GM06990 (cell line): ENCODE measurements at regions not wholly inside any gene's neighbourhood (a gene's known extent, or its start where the extent isn't known, plus 50 kb on each side); places are given as distances from the start of the nearest gene placed in this dataset.

Source experiments
- DNase-seq: peaks from one replicate; pipeline ENCODE4 v3.0.0-alpha.2; 2011; ENCODE audit not compliant: insufficient read length; ENCODE audit errors: extremely low read depth
- H3K27me3 ChIP-seq: replicated peaks from 2 replicates; pipeline ENCODE4 v1.6.0; 2011; ENCODE audit warnings: low read length; ENCODE audit not compliant: control insufficient read depth, insufficient read depth
- H3K36me3 ChIP-seq: 2 replicates; pipeline ENCODE4 v1.5.1; 2011; ENCODE audit warnings: low read length; ENCODE audit not compliant: control insufficient read depth, insufficient read depth
- H3K4me3 ChIP-seq: replicated peaks from 2 replicates; pipeline ENCODE4 v1.5.1; 2011; ENCODE audit warnings: low read depth, mild to moderate bottlenecking, control low read depth, low read length
- TF ChIP-seq, protein P1 (sequence below): IDR thresholded peaks from 2 replicates; pipeline ENCODE4 v1.5.1; 2011; ENCODE audit warnings: low read length, control low read depth, mild to moderate bottlenecking, inconsistent platforms; ENCODE audit not compliant: insufficient read depth, poor library complexity, severe bottlenecking

GRCh38 chr20:40961176-40961575, 67.4 kb upstream of the TOP1 start:
- DNase-seq = no peak
- TF ChIP-seq, protein P1, sequence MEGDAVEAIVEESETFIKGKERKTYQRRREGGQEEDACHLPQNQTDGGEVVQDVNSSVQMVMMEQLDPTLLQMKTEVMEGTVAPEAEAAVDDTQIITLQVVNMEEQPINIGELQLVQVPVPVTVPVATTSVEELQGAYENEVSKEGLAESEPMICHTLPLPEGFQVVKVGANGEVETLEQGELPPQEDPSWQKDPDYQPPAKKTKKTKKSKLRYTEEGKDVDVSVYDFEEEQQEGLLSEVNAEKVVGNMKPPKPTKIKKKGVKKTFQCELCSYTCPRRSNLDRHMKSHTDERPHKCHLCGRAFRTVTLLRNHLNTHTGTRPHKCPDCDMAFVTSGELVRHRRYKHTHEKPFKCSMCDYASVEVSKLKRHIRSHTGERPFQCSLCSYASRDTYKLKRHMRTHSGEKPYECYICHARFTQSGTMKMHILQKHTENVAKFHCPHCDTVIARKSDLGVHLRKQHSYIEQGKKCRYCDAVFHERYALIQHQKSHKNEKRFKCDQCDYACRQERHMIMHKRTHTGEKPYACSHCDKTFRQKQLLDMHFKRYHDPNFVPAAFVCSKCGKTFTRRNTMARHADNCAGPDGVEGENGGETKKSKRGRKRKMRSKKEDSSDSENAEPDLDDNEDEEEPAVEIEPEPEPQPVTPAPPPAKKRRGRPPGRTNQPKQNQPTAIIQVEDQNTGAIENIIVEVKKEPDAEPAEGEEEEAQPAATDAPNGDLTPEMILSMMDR = no peak
- Histone ChIP-seq H3K36me3 (no peaks in the 10 kb centered on the region), H3K4me3 (no peak overlapping the region), H3K27me3 (no peaks in the 10 kb centered on the region; the same call in none of the 2 replicates)

DNA sequence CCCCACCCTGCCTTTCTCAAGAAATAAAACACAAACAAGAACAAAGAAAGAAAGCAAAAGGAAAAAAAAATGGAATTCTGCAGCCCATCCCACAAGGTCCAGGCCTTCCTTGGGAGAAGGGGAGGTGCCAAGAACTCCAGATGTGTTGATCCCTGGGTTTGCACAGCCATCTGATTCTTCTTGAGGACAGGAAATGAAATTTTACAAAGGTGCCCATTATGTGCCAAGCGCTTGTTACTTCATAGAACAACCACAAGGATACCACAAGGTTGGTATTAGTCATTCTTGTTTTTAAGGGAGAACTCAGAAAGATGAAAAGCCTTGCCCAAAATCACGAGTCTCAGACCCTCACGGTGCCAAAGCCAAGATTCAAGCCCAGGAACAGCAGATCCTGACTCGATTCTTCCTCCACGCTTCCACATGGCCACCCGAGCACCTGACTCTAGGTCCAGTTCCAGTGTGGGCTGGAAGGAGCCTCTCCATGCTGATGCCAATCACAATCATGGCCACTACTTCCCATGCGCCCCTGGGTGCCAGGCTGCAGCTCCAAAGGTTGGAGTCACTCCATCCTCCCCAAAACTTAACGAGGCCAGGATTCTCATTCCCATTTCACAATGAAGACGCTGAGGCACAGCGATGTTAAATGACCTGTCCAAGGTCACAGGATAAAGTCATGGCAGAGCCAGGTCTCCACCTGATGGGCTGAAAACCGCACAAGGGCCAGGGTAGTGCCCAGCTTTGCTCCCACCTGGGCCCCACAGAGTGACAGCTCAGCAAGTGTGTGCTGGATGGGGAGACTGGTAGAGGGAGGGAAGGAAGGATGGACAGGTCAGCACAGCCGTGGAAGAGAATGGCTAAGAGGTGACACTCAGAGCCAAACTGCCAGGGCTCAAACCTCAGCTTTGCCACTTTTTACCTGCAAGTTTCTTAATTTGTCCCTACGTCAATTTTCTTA, 66.7 kb upstream of the TOP1 start:
- H3K4me3 ChIP-seq = no peak overlapping the region
- H3K36me3 ChIP-seq = no peaks in the 10 kb centered on the region
- DNase-seq = no peak
- TF ChIP-seq, protein P1 = no peak
- no peaks in the 10 kb centered on the region; the same call in none of the 2 replicates for H3K27me3 ChIP-seq

DNA sequence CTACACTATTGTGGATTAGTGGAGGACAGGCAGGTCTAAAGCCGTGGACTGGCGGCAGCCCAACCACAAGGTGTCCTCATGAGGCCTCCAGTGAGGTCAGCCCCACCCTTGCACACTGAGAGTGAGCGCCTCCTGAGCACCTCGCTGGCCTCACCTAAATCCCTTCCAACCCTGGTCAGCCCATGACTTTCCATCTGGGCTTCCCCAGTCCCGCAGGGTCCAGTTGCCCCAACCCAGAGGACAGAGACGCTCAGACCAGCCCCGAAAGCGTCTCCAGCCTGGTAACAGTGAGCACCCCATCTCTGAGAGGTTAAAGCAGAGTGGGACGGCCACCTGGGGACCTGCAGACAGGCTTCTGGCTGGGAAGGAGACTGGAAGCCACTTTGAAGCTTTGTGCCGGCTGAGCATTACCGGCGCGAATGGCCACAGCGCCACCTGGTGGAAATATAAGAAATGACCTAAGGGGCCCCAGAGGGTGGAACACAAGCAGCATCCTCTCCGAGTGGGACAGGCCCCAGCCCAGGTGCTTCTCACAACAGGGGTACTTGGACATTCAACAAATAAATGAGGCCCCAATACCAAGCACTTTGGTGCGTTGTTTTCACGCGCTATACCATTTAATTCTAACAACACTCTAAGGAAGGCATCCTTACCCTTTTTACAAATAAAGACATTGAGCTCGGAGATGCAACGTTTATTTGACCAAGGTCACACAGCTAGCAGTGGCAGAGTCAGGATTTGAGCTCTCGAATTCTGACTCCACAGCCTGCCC, 65.7 kb upstream of the TOP1 start:
- Histone ChIP-seq H3K4me3 (no peak overlapping the region), H3K27me3 (no peaks in the 10 kb centered on the region; the same call in none of the 2 replicates), H3K36me3 (no peaks in the 10 kb centered on the region)
- TF ChIP-seq, protein P1 = peak; percentile 88
- peak; percentile 50 for DNase-seq

DNA sequence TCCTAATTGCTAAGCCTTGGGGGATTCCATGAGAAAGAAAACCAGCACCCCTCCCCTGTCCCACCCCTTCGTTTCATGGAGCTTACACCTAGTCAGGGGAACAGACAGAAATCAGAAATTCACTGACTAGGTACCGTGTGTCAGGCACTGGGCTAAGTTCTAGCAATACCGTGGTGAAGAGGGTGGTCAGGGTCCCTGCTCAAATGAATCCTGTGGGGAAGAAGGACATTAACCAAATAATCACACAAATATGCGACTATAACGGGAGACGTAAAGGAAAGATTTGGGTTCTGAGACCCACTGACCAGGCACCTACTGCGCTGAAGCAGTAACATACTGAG, 65.1 kb upstream of the TOP1 start:
- TF ChIP-seq, protein P1 = no peak
- H3K36me3 ChIP-seq = no peaks in the 10 kb centered on the region

DNA sequence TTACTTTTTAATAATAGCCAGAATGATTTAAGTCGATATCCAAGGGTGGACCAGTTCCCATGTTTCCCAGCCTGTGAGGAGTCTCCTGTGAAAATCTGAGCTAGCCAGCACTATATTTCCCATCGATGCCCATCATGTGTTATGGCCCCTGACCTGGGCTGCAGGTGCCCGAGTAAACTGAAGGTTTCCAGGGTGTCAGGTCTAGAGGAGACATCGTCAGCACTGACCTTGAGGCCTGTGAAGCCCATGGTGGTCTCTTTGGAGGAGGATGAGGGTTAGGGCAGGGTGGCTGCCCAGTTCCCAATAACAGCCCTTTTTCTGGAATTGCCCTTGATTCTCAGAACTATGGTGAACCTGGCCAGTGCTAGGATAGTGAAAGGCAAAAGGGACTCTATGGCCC, 63.0 kb upstream of the TOP1 start:
- no peaks in the 10 kb centered on the region for H3K36me3 ChIP-seq
- TF ChIP-seq, protein P1 = no peak
- H3K27me3 ChIP-seq = no peaks in the 10 kb centered on the region; the same call in none of the 2 replicates
- DNase-seq = no peak
- no peak overlapping the region for H3K4me3 ChIP-seq

More for the DNA sequence above, 65.1 kb upstream of the TOP1 start:
- H3K4me3 ChIP-seq = no peak overlapping the region
- H3K27me3 ChIP-seq = no peaks in the 10 kb centered on the region; the same call in none of the 2 replicates
- no peak for DNase-seq
